Psoas muscle (tissue), 7 donors: ENCODE measurements at regions not wholly inside any gene's neighbourhood (a gene's known extent, or its start where the extent isn't known, plus 50 kb on each side); places are given as distances from the start of the nearest gene placed in this dataset.
A peak's percentile ranks its signal among the peaks of the same experiment; 100 is the strongest.
"Not testable (repeated sequence)": the region's sequence is repeated elsewhere in the genome, so short reads cannot be mapped to it uniquely, and the experiment has no call there.

Experiments used
- ATAC-seq, 4 donors: fragments of 200-7000 bp; cut with Tn5 transposase; one replicate each; pipeline ENCODE4 v1.9.1; 2020; ENCODE audit warnings: moderate library complexity in 3 of 4, mild to moderate bottlenecking in 2 of 4
- DNase-seq, 2 donors: peaks; one replicate each; pipeline ENCODE4 v3.0.0-alpha.2; 2020
- H3K27ac ChIP-seq: fragments of 200-600 bp; one replicate; pipeline ENCODE4 v1.8.0; 2022
- H3K27me3 ChIP-seq, 3 donors: fragments of 200-600 bp in 1 of 3; one replicate each; pipeline versions ENCODE4 v1.6.1 to v1.8.0; 2013 to 2022; ENCODE audit warnings: low read length in 2 of 3, mild to moderate bottlenecking in 2 of 3, moderate library complexity in 1 of 3; ENCODE audit not compliant: insufficient read depth in 3 of 3
- H3K36me3 ChIP-seq, 2 donors: fragments of 200-600 bp in 1 of 2; one replicate each; pipeline versions ENCODE4 v1.6.1 to v1.8.0; 2013 to 2022; ENCODE audit warnings: low read depth in 1 of 2, mild to moderate bottlenecking in 1 of 2, moderate library complexity in 1 of 2; ENCODE audit not compliant: insufficient read depth in 1 of 2
- H3K4me1 ChIP-seq: fragments of 200-600 bp; one replicate; pipeline ENCODE4 v1.8.0; 2022
- H3K4me3 ChIP-seq: fragments of 200-600 bp; one replicate; pipeline ENCODE4 v1.8.0; 2022; ENCODE audit warnings: mild to moderate bottlenecking
- H3K9me3 ChIP-seq: fragments of 200-600 bp; one replicate; pipeline ENCODE4 v1.8.0; 2022
- CTCF ChIP-seq: fragments of 200-600 bp; IDR thresholded peaks from one replicate; pipeline ENCODE4 v1.8.0; 2022; ENCODE audit warnings: antibody characterized with exemption
- WGBS, 3 donors: extraction: QIAGEN DNeasy Blood & Tissue Kit; methylation state at CpG; one replicate each; pipeline versions ENCODE4 v1.1.6 to v1.1.7; 2013; 5-methylcytosine and 5-hydroxymethylcytosine counted together
- intact Hi-C, 2 donors: fragments of 100-400 bp; cut with DNase I; formaldehyde crosslinking; loops; one replicate each; pipeline versions ENCODE4 v1.11.0 to v1.14.2; 2022
- donor health status: healthy with polysubstance abuse.
- donor health status: DM: no; HTN: no; CAD: no; lungs with moderate emphysema.
- donor health status: Bipolar disorder and iron deficiency.
- donor health status: healthy.
- donor health status: DM: yes; HTN: yes; CAD: no.
- donor health status: DM: no; HTN: no; CAD: no.
- donor health status: DM: yes; HTN: yes; CAD: no.

- Histone ChIP-seq H3K9me3 (no peaks in the 10 kb centered on the region), H3K36me3 (no peaks in the 10 kb centered on the region), H3K27me3 (no peaks in the 10 kb centered on the region), H3K4me1 (no peaks in the 10 kb centered on the region), H3K27ac (no peak overlapping the region), H3K4me3 (no peak overlapping the region)
- ATAC-seq (peak in 1 of 4 donors; percentile 34), DNase-seq (no peak)
- WGBS, 3 donors = 39 to 58% (median 42%) methylated on average over 3 of the region's 3 CpGs
- TF ChIP-seq CTCF = no peak
- intact Hi-C loops = no loop called here
Measured at GRCh38 chr5:138635265-138635664, 60.1 kb upstream of the HSPA9 start.

- H3K27ac ChIP-seq, H3K36me3 ChIP-seq, DNase-seq, H3K4me1 ChIP-seq, H3K4me3 ChIP-seq, H3K9me3 ChIP-seq, intact Hi-C loops, H3K27me3 ChIP-seq, ATAC-seq: not testable (repeated sequence)
- WGBS, 3 donors = 69 to 87% (median 74%) methylated on average over 4 of the region's 4 CpGs
Measured at GRCh38 chr5:138634804-138635203, 59.6 kb upstream of the HSPA9 start.

GRCh38 chr5:138632900-138633489 is 57.8 kb upstream of the HSPA9 start:
- H3K9me3 ChIP-seq = no peaks in the 10 kb centered on the region
- intact Hi-C loops = no loop called here
- no peaks in the 10 kb centered on the region for H3K36me3 ChIP-seq
- no peaks in the 10 kb centered on the region for H3K27me3 ChIP-seq
- peak in 3 of 4 donors; percentile 30 to 74 (median 71) for ATAC-seq
- H3K4me1 ChIP-seq = no peaks in the 10 kb centered on the region
- peak; percentile 29 for TF ChIP-seq CTCF
- peak; percentile 40 to 65 for DNase-seq
- no peak overlapping the region for H3K27ac ChIP-seq
- H3K4me3 ChIP-seq = no peak overlapping the region
- WGBS, 3 donors = 47 to 50% (median 50%) methylated on average over 17 of the region's 17 CpGs

- intact Hi-C loops = no loop called here
- Histone ChIP-seq H3K9me3 (no peaks in the 10 kb centered on the region), H3K36me3 (no peaks in the 10 kb centered on the region), H3K4me3 (no peak overlapping the region), H3K27me3 (no peaks in the 10 kb centered on the region), H3K27ac (no peak overlapping the region), H3K4me1 (no peaks in the 10 kb centered on the region)
- no peak for TF ChIP-seq CTCF
- no peak for DNase-seq
- no peak for ATAC-seq
- WGBS, 3 donors = 92 to 97% (median 93%) methylated on average over 5 of the region's 5 CpGs
Measured at GRCh38 chr5:138631096-138631928, 56.1 kb upstream of the HSPA9 start.

GRCh38 chr5:138629392-138629791 is 54.2 kb upstream of the HSPA9 start:
- ATAC-seq (no peak), DNase-seq (no peak)
- Histone ChIP-seq H3K36me3 (no peaks in the 10 kb centered on the region), H3K4me3 (no peak overlapping the region), H3K27me3 (no peaks in the 10 kb centered on the region), H3K9me3 (no peaks in the 10 kb centered on the region), H3K4me1 (no peaks in the 10 kb centered on the region), H3K27ac (no peak overlapping the region)
- WGBS, 3 donors = 74 to 75% (median 74%) methylated on average over 3 of the region's 3 CpGs
- intact Hi-C loops = no loop called here
- TF ChIP-seq CTCF = no peak
